SH-SY5Y (cell line): ENCODE measurements at regions not wholly inside any gene's neighbourhood (a gene's known extent, or its start where the extent isn't known, plus 50 kb on each side); places are given as distances from the start of the nearest gene placed in this dataset.

Experiments used
- GATA2 ChIP-seq: IDR thresholded peaks from 2 replicates; pipeline ENCODE4 v1.6.1; 2011; ENCODE audit warnings: mild to moderate bottlenecking, low read depth, low read length
- GATA3 ChIP-seq: IDR thresholded peaks from 2 replicates; pipeline ENCODE4 v1.6.1; 2011; ENCODE audit warnings: low read depth, mild to moderate bottlenecking, low read length, moderate library complexity

DNA sequence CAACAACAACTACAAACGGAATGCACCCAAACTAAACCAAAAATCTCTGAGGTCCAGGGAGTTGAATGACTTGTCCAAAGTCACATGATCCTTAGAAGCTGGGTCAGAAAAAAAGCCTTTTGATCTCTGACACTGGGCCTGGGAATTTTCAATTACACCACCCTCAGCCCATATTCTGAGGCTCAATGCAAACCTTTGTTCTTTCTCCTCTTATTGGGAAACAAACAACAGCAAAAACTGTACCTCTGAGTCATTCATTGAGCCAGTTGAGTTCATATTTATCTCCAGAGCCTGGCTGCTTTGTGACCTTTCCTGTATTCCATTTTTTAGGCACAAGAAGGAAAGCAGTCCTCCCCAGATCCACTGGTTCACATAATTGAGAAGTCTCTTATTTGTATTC lies 51.2 kb upstream of the SORCS1 start:
- TF ChIP-seq GATA3: no peak
- TF ChIP-seq GATA2: no peak
